HG03571 (cell line): ENCODE measurements at regions not wholly inside any gene's neighbourhood (a gene's known extent, or its start where the extent isn't known, plus 50 kb on each side); places are given as distances from the start of the nearest gene placed in this dataset.
A peak's percentile ranks its signal among the peaks of the same experiment; 100 is the strongest.

Experiments used
- ATAC-seq: cut with Tn5 transposase; IDR thresholded peaks from one replicate; pipeline ENCODE4 v1.9.1; 2021; ENCODE audit not compliant: unreplicated experiment

GRCh38 chr2:64704161-64704560, 50.4 kb upstream of the SERTAD2 start:
- no peak for ATAC-seq

- ATAC-seq: no peak
These were observed 51.3 kb upstream of the SERTAD2 start for GRCh38 chr2:64704996-64705395.

- no peak for ATAC-seq
These were observed 53.6 kb upstream of the SERTAD2 start for GRCh38 chr2:64707276-64707675.

GRCh38 chr2:64708829-64709228, 55.1 kb upstream of the SERTAD2 start:
- ATAC-seq: no peak

- ATAC-seq: no peak
These were observed 57.6 kb upstream of the SERTAD2 start for GRCh38 chr2:64711252-64711800.

- ATAC-seq: no peak
These were observed 60.0 kb upstream of the SERTAD2 start for GRCh38 chr2:64713686-64714085.

- ATAC-seq: no peak
These were observed 62.9 kb upstream of the SERTAD2 start for GRCh38 chr2:64716569-64716968.

- no peak for ATAC-seq
These were observed 64.7 kb upstream of the SERTAD2 start for GRCh38 chr2:64718250-64718885.

GRCh38 chr2:64720535-64721319, 67.0 kb upstream of the SERTAD2 start:
- no peak for ATAC-seq

GRCh38 chr2:64721320-64721623, 67.6 kb upstream of the SERTAD2 start:
- ATAC-seq: no peak

GRCh38 chr2:64722291-64723044, 68.8 kb upstream of the SERTAD2 start:
- ATAC-seq: no peak

- ATAC-seq: peak; percentile 86
These were observed 73.5 kb upstream of the SERTAD2 start for GRCh38 chr2:64727013-64727767.

- ATAC-seq: no peak
These were observed 74.2 kb upstream of the SERTAD2 start for GRCh38 chr2:64727843-64728463.

GRCh38 chr2:64730551-64731262, 77.0 kb upstream of the SERTAD2 start:
- ATAC-seq: no peak

- no peak for ATAC-seq
These were observed 77.5 kb upstream of the SERTAD2 start for GRCh38 chr2:64731263-64731643.

- ATAC-seq: no peak
These were observed 78.0 kb upstream of the SERTAD2 start for GRCh38 chr2:64731746-64732145.

GRCh38 chr2:64732146-64732545, 78.4 kb upstream of the SERTAD2 start:
- no peak for ATAC-seq

GRCh38 chr2:64735504-64735903, 81.8 kb upstream of the SERTAD2 start:
- no peak for ATAC-seq

- no peak for ATAC-seq
These were observed 83.8 kb upstream of the SERTAD2 start for GRCh38 chr2:64737547-64737946.

- ATAC-seq: no peak
These were observed 84.3 kb upstream of the SERTAD2 start for GRCh38 chr2:64738026-64738425.
